ENCODE measurements at regions not wholly inside any gene's neighbourhood (a gene's known extent, or its start where the extent isn't known, plus 50 kb on each side); places are given as distances from the start of the nearest gene placed in this dataset.

GRCh38 chrX:121102101-121102500 is 54.7 kb downstream of the GLUD2 start:
- no peak for DNase-seq (ENCODE audit: low read depth)

- no peak for DNase-seq (ENCODE audit: low read depth)
Measured at GRCh38 chrX:121103381-121103780, 56.0 kb downstream of the GLUD2 start.

- no peak for DNase-seq (ENCODE audit: low read depth)
Measured at GRCh38 chrX:121106484-121107235, 59.2 kb downstream of the GLUD2 start.

GRCh38 chrX:121109986-121110385 is 62.6 kb downstream of the GLUD2 start:
- no peak for DNase-seq (ENCODE audit: low read depth)

GRCh38 chrX:121110536-121110935 is 63.1 kb downstream of the GLUD2 start:
- DNase-seq (ENCODE audit: low read depth), result no peak

- no peak for DNase-seq (ENCODE audit: low read depth)
Measured at GRCh38 chrX:121114691-121115090, 67.3 kb downstream of the GLUD2 start.

- no peak for DNase-seq (ENCODE audit: low read depth)
Measured at GRCh38 chrX:121120690-121121605, 73.5 kb downstream of the GLUD2 start.

- no peak for DNase-seq (ENCODE audit: low read depth)
Measured at GRCh38 chrX:121122332-121122731, 74.9 kb downstream of the GLUD2 start.

- no peak for DNase-seq (ENCODE audit: low read depth)
Measured at GRCh38 chrX:121128925-121129877, 81.8 kb downstream of the GLUD2 start.

- no peak for DNase-seq (ENCODE audit: low read depth)
Measured at GRCh38 chrX:121132675-121133074, 85.3 kb downstream of the GLUD2 start.

- no peak for DNase-seq (ENCODE audit: low read depth)
Measured at GRCh38 chrX:121135488-121136207, 88.2 kb downstream of the GLUD2 start.

- DNase-seq (ENCODE audit: low read depth), result no peak
Measured at GRCh38 chrX:121146059-121146628, 98.7 kb downstream of the GLUD2 start.

GRCh38 chrX:121150217-121150616 is 102.8 kb downstream of the GLUD2 start:
- no peak for DNase-seq (ENCODE audit: low read depth)

GRCh38 chrX:121151293-121151692 is 103.9 kb downstream of the GLUD2 start:
- no peak for DNase-seq (ENCODE audit: low read depth)

GRCh38 chrX:121154858-121155404 is 107.5 kb downstream of the GLUD2 start:
- no peak for DNase-seq (ENCODE audit: low read depth)

GRCh38 chrX:121160987-121161386 is 113.6 kb downstream of the GLUD2 start:
- no peak for DNase-seq (ENCODE audit: low read depth)

GRCh38 chrX:121161501-121161933 is 114.1 kb downstream of the GLUD2 start:
- no peak for DNase-seq (ENCODE audit: low read depth)

GRCh38 chrX:121163443-121163842 is 116.0 kb downstream of the GLUD2 start:
- DNase-seq (ENCODE audit: low read depth), result no peak

- DNase-seq (ENCODE audit: low read depth), result no peak
Measured at GRCh38 chrX:121165930-121166359, 118.5 kb downstream of the GLUD2 start.
